H1 (cell line): ENCODE measurements at regions not wholly inside any gene's neighbourhood (a gene's known extent, or its start where the extent isn't known, plus 50 kb on each side); places are given as distances from the start of the nearest gene placed in this dataset.

Experiments used
- CTCF ChIA-PET: fragments of 300-600 bp; sonication (Branson Sonifier 250); formaldehyde crosslinking; loops from one replicate; lab custom pipeline; 2021; ENCODE audit not compliant: partially characterized antibody; lab: Charles Lee
- POLR2A ChIA-PET: fragments of 300-600 bp; sonication (Branson Sonifier 250); formaldehyde crosslinking; loops from one replicate; lab custom pipeline; 2021; ENCODE audit warnings: inconsistent platforms; ENCODE audit not compliant: partially characterized antibody; lab: Charles Lee
- DNase-seq, 2 experiments: peaks; one replicate each; pipeline versions ENCODE4 v3.0.0 to v3.0.0-alpha.2; 2010 to 2022; ENCODE audit warnings: low spot score in 2 of 2, low read depth in 1 of 2, mixed read lengths in 1 of 2
- FAIRE-seq: peaks from 2 replicates; lab custom pipeline; 2011; peaks lifted over from hg19 to GRCh38; lab: Jason Lieb, UNC
- H2AFZ ChIP-seq: 2 replicates; pipeline ENCODE4 v1.8.1; 2012; ENCODE audit warnings: low read length, inconsistent platforms
- H2AK5ac ChIP-seq: 2 replicates; pipeline ENCODE4 v1.6.1; 2013; ENCODE audit warnings: low read depth, low read length
- H2BK120ac ChIP-seq: replicated peaks from 2 replicates; pipeline ENCODE3; 2013; ENCODE audit warnings: low read depth, low read length, inconsistent platforms
- H2BK12ac ChIP-seq: 2 replicates; pipeline ENCODE4 v1.6.1; 2013; ENCODE audit warnings: low read depth, low read length
- H2BK15ac ChIP-seq: 2 replicates; pipeline ENCODE4 v1.6.1; 2013; ENCODE audit warnings: low read length
- H2BK20ac ChIP-seq: 2 replicates; pipeline ENCODE4 v1.6.1; 2013; ENCODE audit warnings: low read length
- H2BK5ac ChIP-seq: 2 replicates; pipeline ENCODE4 v1.6.1; 2013; ENCODE audit warnings: low read depth, low read length
- H3K14ac ChIP-seq: 2 replicates; pipeline ENCODE4 v1.6.1; 2013; ENCODE audit warnings: inconsistent platforms; ENCODE audit not compliant: insufficient read length
- H3K18ac ChIP-seq: 2 replicates; pipeline ENCODE4 v1.6.1; 2013; ENCODE audit warnings: low read length; ENCODE audit errors: extremely low read depth
- H3K23ac ChIP-seq: 2 replicates; pipeline ENCODE4 v1.6.1; 2013; ENCODE audit warnings: inconsistent platforms; ENCODE audit not compliant: insufficient read length
- H3K23me2 ChIP-seq: 2 replicates; pipeline ENCODE4 v1.6.1; 2013; ENCODE audit warnings: low read depth, low read length
- H3K27ac ChIP-seq: 2 replicates; pipeline ENCODE4 v1.6.1; 2011; ENCODE audit warnings: low read depth, low read length, inconsistent platforms
- H3K27me3 ChIP-seq, 4 experiments: replicated peaks in 1 of 4; 1 replicate in 1 of 4; 2 replicates in 3 of 4; pipeline versions ENCODE4 v1.6.1 to v1.8.1; 2011 to 2013; ENCODE audit warnings: low read length in 3 of 4, mild to moderate bottlenecking in 3 of 4, inconsistent platforms in 2 of 4, mixed read lengths in 2 of 4, moderate library complexity in 1 of 4; ENCODE audit not compliant: control insufficient read depth in 3 of 4, insufficient read depth in 3 of 4; ENCODE audit errors: extremely low read depth in 1 of 4
- H3K36me3 ChIP-seq, 4 experiments: 2 replicates each; pipeline versions ENCODE4 v1.6.1 to v1.8.1; 2011 to 2013; ENCODE audit warnings: mild to moderate bottlenecking in 4 of 4, low read length in 3 of 4, moderate library complexity in 2 of 4, control low read depth in 1 of 4, inconsistent platforms in 1 of 4; ENCODE audit not compliant: insufficient read depth in 4 of 4, control insufficient read depth in 2 of 4
- H3K4ac ChIP-seq: replicated peaks from 2 replicates; pipeline ENCODE3; 2013; ENCODE audit warnings: low read length, low read depth, mixed read lengths, inconsistent platforms; ENCODE audit not compliant: insufficient read length
- H3K4me1 ChIP-seq, 4 experiments: replicated peaks in 1 of 4; 1 replicate in 1 of 4; 2 replicates in 3 of 4; pipeline versions ENCODE4 v1.6.1 to v1.8.1; 2011 to 2013; ENCODE audit warnings: low read length in 3 of 4, inconsistent platforms in 2 of 4, mixed read lengths in 1 of 4; ENCODE audit not compliant: insufficient read depth in 4 of 4, control insufficient read depth in 3 of 4
- H3K4me2 ChIP-seq, 2 experiments: 2 replicates each; pipeline versions ENCODE4 v1.6.1 to v1.8.1; 2011 to 2013; ENCODE audit warnings: low read depth in 2 of 2, low read length in 2 of 2, control low read depth in 1 of 2, inconsistent platforms in 1 of 2, mild to moderate bottlenecking in 1 of 2; ENCODE audit not compliant: insufficient read depth in 1 of 2
- H3K4me3 ChIP-seq, 4 experiments: fragments of 200-600, 300-600 bp in 1 of 4; sonication (generic), shearing (Covaris generic), sonication (Bioruptor Twin) in 1 of 4; 2 replicates each; pipeline versions ENCODE4 v1.5.1 to v1.8.1; 2011 to 2016; ENCODE audit warnings: low read length in 4 of 4, low read depth in 3 of 4, control low read depth in 2 of 4, inconsistent platforms in 2 of 4, mild to moderate bottlenecking in 2 of 4, mixed read lengths in 1 of 4, moderate library complexity in 1 of 4; ENCODE audit not compliant: insufficient read depth in 2 of 4; ENCODE audit errors: extremely low read depth in 1 of 4
- H3K56ac ChIP-seq: replicated peaks from 2 replicates; pipeline ENCODE3; 2013; ENCODE audit warnings: low read depth, mild to moderate bottlenecking, mixed read lengths, low read length, inconsistent platforms; ENCODE audit not compliant: insufficient read length
- H3K79me1 ChIP-seq: 2 replicates; pipeline ENCODE4 v1.6.1; 2013; ENCODE audit warnings: low read depth, low read length, control low read depth
- H3K79me2 ChIP-seq, 2 experiments: 2 replicates each; pipeline versions ENCODE4 v1.6.1 to v1.8.1; 2012 to 2013; ENCODE audit warnings: low read length in 2 of 2, mild to moderate bottlenecking in 2 of 2, inconsistent platforms in 1 of 2; ENCODE audit not compliant: insufficient read depth in 2 of 2, control insufficient read depth in 1 of 2
- H3K9ac ChIP-seq, 4 experiments: replicated peaks in 1 of 4; 1 replicate in 1 of 4; 2 replicates in 3 of 4; pipeline versions ENCODE4 v1.6.1 to v1.8.1; 2011 to 2013; ENCODE audit warnings: low read depth in 3 of 4, low read length in 3 of 4, control low read depth in 2 of 4, mild to moderate bottlenecking in 2 of 4, moderate library complexity in 2 of 4, inconsistent platforms in 1 of 4; ENCODE audit errors: extremely low read depth in 1 of 4
- H3K9me3 ChIP-seq, 2 experiments: 2 replicates each; pipeline versions ENCODE4 v1.6.1 to v1.8.1; 2012 to 2013; ENCODE audit warnings: mild to moderate bottlenecking in 2 of 2, moderate library complexity in 2 of 2, control low read depth in 1 of 2, inconsistent platforms in 1 of 2, low read depth in 1 of 2, low read length in 1 of 2, mixed read lengths in 1 of 2; ENCODE audit not compliant: insufficient read depth in 2 of 2
- H4K20me1 ChIP-seq, 2 experiments: replicated peaks in 1 of 2; 2 replicates each; pipeline versions ENCODE3 to v1.8.1; 2011 to 2013; ENCODE audit warnings: inconsistent platforms in 2 of 2, low read length in 2 of 2, mild to moderate bottlenecking in 1 of 2; ENCODE audit not compliant: insufficient read depth in 2 of 2, control insufficient read depth in 1 of 2
- H4K5ac ChIP-seq: 2 replicates; pipeline ENCODE4 v1.6.1; 2013; ENCODE audit warnings: low read length, low read depth, mixed read lengths, inconsistent platforms; ENCODE audit not compliant: insufficient read length
- H4K8ac ChIP-seq: 2 replicates; pipeline ENCODE4 v1.8.0; 2013; ENCODE audit warnings: mild to moderate bottlenecking, moderate library complexity, low read length, inconsistent platforms; ENCODE audit not compliant: insufficient read depth; ENCODE audit errors: extremely low read depth
- H4K91ac ChIP-seq: replicated peaks from 2 replicates; pipeline ENCODE3; 2013; ENCODE audit warnings: low read length, mixed read lengths, inconsistent platforms; ENCODE audit not compliant: insufficient read length
- BACH1 ChIP-seq: IDR thresholded peaks from 2 replicates; pipeline ENCODE4 v1.6.1; 2012; ENCODE audit warnings: low read length, improper control_type of control experiment
- BCL11A ChIP-seq, 2 experiments: IDR thresholded peaks; one replicate each; pipeline ENCODE4 v1.6.1; 2011; ENCODE audit warnings: low read depth in 2 of 2, low read length in 2 of 2, mild to moderate bottlenecking in 2 of 2
- CHD2 ChIP-seq: IDR thresholded peaks from 2 replicates; pipeline ENCODE4 v1.6.1; 2012; ENCODE audit warnings: low read length, improper control_type of control experiment
- E2F6 ChIP-seq: IDR thresholded peaks from 2 replicates; pipeline ENCODE4 v1.6.1; 2012; ENCODE audit warnings: inconsistent platforms
- EGR1 ChIP-seq: IDR thresholded peaks from 2 replicates; pipeline ENCODE4 v1.6.1; 2011; ENCODE audit warnings: low read depth, low read length, borderline replicate concordance
- EZH2 ChIP-seq: fragments of 200-600 bp; sonication (generic); IDR thresholded peaks from 2 replicates; pipeline ENCODE4 v1.7.1; 2012; ENCODE audit warnings: low read depth, mild to moderate bottlenecking, moderate library complexity, low read length, inconsistent platforms; ENCODE audit not compliant: severe bottlenecking
- FOSL1 ChIP-seq: IDR thresholded peaks from 2 replicates; pipeline ENCODE4 v1.6.1; 2011; ENCODE audit warnings: mild to moderate bottlenecking, low read depth, low read length, moderate library complexity; ENCODE audit not compliant: insufficient read depth
- MAFK ChIP-seq: IDR thresholded peaks from 2 replicates; pipeline ENCODE4 v1.6.1; 2012; ENCODE audit warnings: low read depth, mild to moderate bottlenecking, improper control_type of control experiment, low read length
- RNF2 ChIP-seq: fragments of 200-900, 300-1000 bp; sonication (generic); IDR thresholded peaks from 2 replicates; pipeline ENCODE4 v1.7.1; 2016; ENCODE audit warnings: borderline replicate concordance, low read depth, mild to moderate bottlenecking, antibody characterized with exemption, low read length; ENCODE audit not compliant: poor library complexity, severe bottlenecking; ENCODE audit errors: missing control alignments
- RXRA ChIP-seq: IDR thresholded peaks from 2 replicates; pipeline ENCODE4 v1.6.1; 2011; ENCODE audit warnings: low read depth, mild to moderate bottlenecking, low read length, moderate library complexity; ENCODE audit not compliant: insufficient read depth
- SIN3A ChIP-seq, 2 experiments: IDR thresholded peaks in 1 of 2; conservative IDR thresholded peaks in 1 of 2; 2 replicates each; pipeline ENCODE4 v1.6.1; 2011 to 2012; ENCODE audit warnings: low read length in 2 of 2, improper control_type of control experiment in 1 of 2, low read depth in 1 of 2, mild to moderate bottlenecking in 1 of 2
- SIRT6 ChIP-seq: IDR thresholded peaks from one replicate; pipeline ENCODE4 v1.7.1; 2012; ENCODE audit warnings: low read length, inconsistent platforms
- SIX5 ChIP-seq: IDR thresholded peaks from 2 replicates; pipeline ENCODE4 v1.6.1; 2011; ENCODE audit warnings: mild to moderate bottlenecking, low read depth, low read length
- TAF1 ChIP-seq: IDR thresholded peaks from 2 replicates; pipeline ENCODE4 v1.6.1; 2011; ENCODE audit warnings: mild to moderate bottlenecking, low read depth, low read length
- WGBS, 2 experiments: shearing (Covaris generic) in 1 of 2; methylation state at CpG; one replicate each; pipeline versions ENCODE4 v1.1.6 to v1.1.7; 2013 to 2015; ENCODE audit warnings: low lambda C conversion rate in 2 of 2, mixed read lengths in 2 of 2, inconsistent platforms in 1 of 2, low coverage in 1 of 2, missing lambda C conversion rate in 1 of 2; ENCODE audit not compliant: insufficient replicate concordance in 2 of 2, insufficient coverage in 1 of 2, insufficient read length in 1 of 2; ENCODE audit errors: extremely low coverage in 1 of 2, missing lambda C conversion rate in 1 of 2; 5-methylcytosine and 5-hydroxymethylcytosine counted together

GRCh38 chr10:43024524-43024923 lies 52.3 kb upstream of the RET start:
- H4K91ac ChIP-seq: no peak overlapping the region
- peaks cover 0 to 26% (median 18%) of the 10 kb centered on the region in 4 experiments; a peak in 6 of 7 replicates for H3K27me3 ChIP-seq
- peaks cover 10 to 23% (median 18%) of the 10 kb centered on the region in 4 experiments for H3K4me1 ChIP-seq
- FAIRE-seq (no peak), DNase-seq (no peak)
- no peak overlapping the region for H3K23ac ChIP-seq
- no peak overlapping the region for H3K4me3 ChIP-seq
- H3K14ac ChIP-seq: no peak overlapping the region
- H3K36me3 ChIP-seq: no peaks in the 10 kb centered on the region
- 97% methylated on average over 3 of the region's 3 CpGs; no CpG with 5 or more reads in 1 of the 2 experiments for WGBS, 2 experiments
- no peak overlapping the region; the same call in 1 of the 2 replicates for H2BK15ac ChIP-seq
- H4K20me1 ChIP-seq: no peaks in the 10 kb centered on the region
- H2BK5ac ChIP-seq: no peak overlapping the region
- 0 out of 2 replicates have a peak overlapping the region, but pooled peaks have one; percentile 22 for H2BK20ac ChIP-seq
- ChIA-PET POLR2A (no interaction called here), CTCF (interaction anchor here (1.0 to 2.3 kb wide), 4 partner anchors 20 to 159 kb away, joined by 3 to 6 read pairs (median 4); no protein-coding TSS in a partner anchor)
- H3K4ac ChIP-seq: no peak overlapping the region
- no peak overlapping the region for H3K27ac ChIP-seq
- no peak overlapping the region for H4K8ac ChIP-seq
- no peaks in the 10 kb centered on the region for H3K79me1 ChIP-seq
- no peak overlapping the region for H2AFZ ChIP-seq
- H3K9me3 ChIP-seq: no peaks in the 10 kb centered on the region
- no peaks in the 10 kb centered on the region for H3K79me2 ChIP-seq
- H2BK12ac ChIP-seq: peak overlapping the region; percentile 42; the same call in 1 of the 2 replicates
- H4K5ac ChIP-seq: no peak overlapping the region
- H2BK120ac ChIP-seq: no peak overlapping the region
- no peak overlapping the region for H2AK5ac ChIP-seq
- peaks cover 4% of the 10 kb centered on the region; the same call in 1 of the 2 replicates for H3K23me2 ChIP-seq
- H3K4me2 ChIP-seq: no peak overlapping the region
- no peak overlapping the region for H3K18ac ChIP-seq
- no peak overlapping the region for H3K9ac ChIP-seq
- no peak overlapping the region for H3K56ac ChIP-seq
- TF ChIP-seq SIN3A (conservative IDR thresholded peaks at IDR 0.05 in 1 of 2, IDR thresholded peaks at IDR 0.05 in 1 of 2; ENCODE audit: low read depth in 1 of 2, low read length in 2 of 2): no peak
- TF ChIP-seq SIX5: no peak
- no peak for TF ChIP-seq SIRT6
- TF ChIP-seq E2F6: no peak
- no peak for TF ChIP-seq MAFK
- TF ChIP-seq EGR1: no peak
- TF ChIP-seq FOSL1: no peak
- TF ChIP-seq EZH2: no peak
- no peak for TF ChIP-seq CHD2
- TF ChIP-seq BACH1: no peak
- TF ChIP-seq BCL11A (IDR thresholded peaks at IDR 0.05; ENCODE audit: low read depth in 2 of 2, low read length in 2 of 2): no peak
- TF ChIP-seq TAF1: no peak
- no peak for TF ChIP-seq RXRA
- TF ChIP-seq RNF2: no peak
